Lung (tissue), 11 donors: ENCODE measurements at regions not wholly inside any gene's neighbourhood (a gene's known extent, or its start where the extent isn't known, plus 50 kb on each side); places are given as distances from the start of the nearest gene placed in this dataset.

Experiments
- ATAC-seq: fragments of 200-7000 bp; cut with Tn5 transposase; one replicate; pipeline ENCODE4 v1.9.1; 2020; ENCODE audit warnings: moderate number of reproducible peaks; ENCODE audit not compliant: insufficient read depth, low FRiP score
- DNase-seq, 3 donors: peaks; one replicate each; pipeline ENCODE4 v3.0.0-alpha.2; 2013 to 2017
- H3K27ac ChIP-seq, 2 donors: one replicate each; pipeline ENCODE4 v1.5.1; 2013; ENCODE audit warnings: mild to moderate bottlenecking in 2 of 2, moderate library complexity in 2 of 2, control low read depth in 1 of 2, inconsistent platforms in 1 of 2, low read depth in 1 of 2, low read length in 1 of 2
- H3K27me3 ChIP-seq, 3 donors: one replicate each; pipeline ENCODE4 v1.5.1; 2013; ENCODE audit warnings: low read length in 2 of 3; ENCODE audit not compliant: control insufficient read depth in 3 of 3, insufficient read depth in 3 of 3
- H3K36me3 ChIP-seq, 4 donors: one replicate each; pipeline ENCODE4 v1.5.1; 2013; ENCODE audit warnings: low read length in 4 of 4, mild to moderate bottlenecking in 1 of 4, moderate library complexity in 1 of 4; ENCODE audit not compliant: control insufficient read depth in 4 of 4, insufficient read depth in 4 of 4
- H3K4me1 ChIP-seq, 5 donors: one replicate each; pipeline ENCODE4 v1.5.1; 2013; ENCODE audit warnings: low read length in 5 of 5, mild to moderate bottlenecking in 2 of 5, moderate library complexity in 1 of 5; ENCODE audit not compliant: control insufficient read depth in 5 of 5, insufficient read depth in 5 of 5
- H3K4me3 ChIP-seq: one replicate; pipeline ENCODE4 v1.5.1; 2013; ENCODE audit warnings: mild to moderate bottlenecking, control low read depth, moderate library complexity
- H3K9ac ChIP-seq, 2 donors: one replicate each; pipeline ENCODE4 v1.5.1; 2013; ENCODE audit warnings: low read length in 2 of 2, control low read depth in 1 of 2; ENCODE audit not compliant: insufficient read depth in 1 of 2
- H3K9me3 ChIP-seq, 4 donors: one replicate each; pipeline ENCODE4 v1.5.1; 2013; ENCODE audit warnings: low read length in 3 of 4, mild to moderate bottlenecking in 1 of 4, moderate library complexity in 1 of 4; ENCODE audit not compliant: control insufficient read depth in 4 of 4, insufficient read depth in 3 of 4
- WGBS, 2 donors: extraction: QIAGEN DNeasy Blood & Tissue Kit; methylation state at CpG; one replicate each; pipeline ENCODE4 v1.1.7; 2013; 5-methylcytosine and 5-hydroxymethylcytosine counted together
- TF ChIP-seq, protein P1 (sequence below): IDR thresholded peaks from 2 replicates; pipeline ENCODE4 v1.5.1; 2012; ENCODE audit warnings: mild to moderate bottlenecking; ENCODE audit errors: control extremely low read depth, extremely low read depth
- donor health status: control.
- donor health status: control.
- donor health status: Bipolar disorder and iron deficiency.
- donor health status: healthy.
- donor health status: DM: yes; HTN: yes; CAD: no.

DNA sequence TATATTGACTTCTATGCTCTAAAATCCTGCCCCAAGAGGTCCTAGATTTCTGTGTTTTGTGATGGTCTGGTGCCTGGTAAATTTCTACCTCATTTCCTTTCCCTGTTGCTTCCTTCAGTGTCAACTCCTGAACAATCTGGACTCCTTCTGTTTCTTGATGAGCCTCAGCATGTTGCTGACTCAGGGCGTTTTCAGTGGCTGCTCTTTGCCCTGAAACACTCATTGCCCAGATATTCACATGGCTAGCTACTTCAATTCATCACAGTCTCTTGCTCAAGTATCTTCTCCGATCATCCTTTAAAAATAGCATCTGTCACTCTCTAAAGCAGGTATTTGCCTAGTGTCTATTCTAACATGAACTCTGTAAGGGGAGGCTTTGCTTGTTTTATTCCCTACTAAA lies 526.3 kb upstream of the RAG2 start:
- DNase-seq (no peak), ATAC-seq (no peak)
- TF ChIP-seq, protein P1, sequence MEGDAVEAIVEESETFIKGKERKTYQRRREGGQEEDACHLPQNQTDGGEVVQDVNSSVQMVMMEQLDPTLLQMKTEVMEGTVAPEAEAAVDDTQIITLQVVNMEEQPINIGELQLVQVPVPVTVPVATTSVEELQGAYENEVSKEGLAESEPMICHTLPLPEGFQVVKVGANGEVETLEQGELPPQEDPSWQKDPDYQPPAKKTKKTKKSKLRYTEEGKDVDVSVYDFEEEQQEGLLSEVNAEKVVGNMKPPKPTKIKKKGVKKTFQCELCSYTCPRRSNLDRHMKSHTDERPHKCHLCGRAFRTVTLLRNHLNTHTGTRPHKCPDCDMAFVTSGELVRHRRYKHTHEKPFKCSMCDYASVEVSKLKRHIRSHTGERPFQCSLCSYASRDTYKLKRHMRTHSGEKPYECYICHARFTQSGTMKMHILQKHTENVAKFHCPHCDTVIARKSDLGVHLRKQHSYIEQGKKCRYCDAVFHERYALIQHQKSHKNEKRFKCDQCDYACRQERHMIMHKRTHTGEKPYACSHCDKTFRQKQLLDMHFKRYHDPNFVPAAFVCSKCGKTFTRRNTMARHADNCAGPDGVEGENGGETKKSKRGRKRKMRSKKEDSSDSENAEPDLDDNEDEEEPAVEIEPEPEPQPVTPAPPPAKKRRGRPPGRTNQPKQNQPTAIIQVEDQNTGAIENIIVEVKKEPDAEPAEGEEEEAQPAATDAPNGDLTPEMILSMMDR, result no peak
- Histone ChIP-seq H3K36me3 (no peaks in the 10 kb centered on the region), H3K9ac (no peak overlapping the region), H3K4me3 (no peak overlapping the region), H3K27me3 (no peaks in the 10 kb centered on the region), H3K9me3 (no peaks in the 10 kb centered on the region), H3K4me1 (no peaks in the 10 kb centered on the region), H3K27ac (no peak overlapping the region)
- 71 to 74% methylated on average over 2 of the region's 2 CpGs for WGBS, 2 donors

DNA sequence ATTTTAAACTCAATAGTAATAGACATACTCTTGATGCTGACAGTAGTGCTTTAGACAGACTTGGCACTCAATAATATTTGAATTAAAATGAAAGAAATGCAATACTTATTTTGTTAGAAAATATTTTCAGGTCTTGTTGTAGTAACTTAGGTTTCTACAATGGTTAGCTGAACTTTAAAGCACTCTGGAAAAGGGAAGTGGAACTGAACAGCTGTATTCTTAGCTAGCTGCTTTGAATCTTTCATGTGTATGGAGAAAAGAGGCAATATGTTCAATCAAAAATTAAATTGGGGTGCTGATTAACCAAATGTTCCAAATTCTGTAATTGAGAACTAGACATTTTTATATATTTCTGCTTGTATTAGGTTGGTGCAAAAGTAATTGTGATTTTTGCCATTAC lies 517.9 kb upstream of the RAG2 start:
- Histone ChIP-seq H3K27ac (no peak overlapping the region), H3K36me3 (no peaks in the 10 kb centered on the region), H3K4me3 (no peak overlapping the region), H3K9ac (no peak overlapping the region), H3K27me3 (no peaks in the 10 kb centered on the region), H3K9me3 (no peaks in the 10 kb centered on the region), H3K4me1 (no peaks in the 10 kb centered on the region)
- no peak for ATAC-seq
- DNase-seq, result no peak
- TF ChIP-seq, protein P1, result no peak

DNA sequence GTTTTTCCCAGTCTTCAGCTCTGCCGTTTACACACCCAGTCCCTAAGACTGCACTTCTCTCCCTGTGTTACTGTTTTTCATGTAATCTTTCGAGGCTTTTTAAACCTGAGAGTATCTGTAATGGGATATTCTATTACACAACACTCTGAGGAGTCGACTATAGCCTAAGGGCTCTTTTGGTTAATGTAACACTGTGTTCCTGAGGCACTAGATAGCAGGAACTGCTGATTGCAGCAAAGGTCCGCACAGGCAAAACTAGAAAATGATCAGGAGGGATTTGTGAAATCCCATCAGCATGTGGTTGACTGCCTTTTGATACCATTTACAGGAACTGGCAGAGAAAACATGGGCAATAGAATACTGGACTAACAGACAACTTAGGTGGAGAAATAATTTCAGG lies 512.3 kb upstream of the RAG2 start:
- peak; percentile 16 for ATAC-seq
- peak in 2 of 3 donors; percentile 5 to 48 for DNase-seq
- H3K4me3 ChIP-seq, result no peak overlapping the region
- H3K9me3 ChIP-seq, result no peaks in the 10 kb centered on the region
- WGBS, 2 donors, result 59 to 77% methylated on average over 4 of the region's 4 CpGs
- no peaks in the 10 kb centered on the region for H3K27me3 ChIP-seq
- H3K27ac ChIP-seq, result no peak overlapping the region
- TF ChIP-seq, protein P1, result no peak
- no peaks in the 10 kb centered on the region for H3K4me1 ChIP-seq
- H3K9ac ChIP-seq, result no peak overlapping the region
- H3K36me3 ChIP-seq, result no peaks in the 10 kb centered on the region

DNA sequence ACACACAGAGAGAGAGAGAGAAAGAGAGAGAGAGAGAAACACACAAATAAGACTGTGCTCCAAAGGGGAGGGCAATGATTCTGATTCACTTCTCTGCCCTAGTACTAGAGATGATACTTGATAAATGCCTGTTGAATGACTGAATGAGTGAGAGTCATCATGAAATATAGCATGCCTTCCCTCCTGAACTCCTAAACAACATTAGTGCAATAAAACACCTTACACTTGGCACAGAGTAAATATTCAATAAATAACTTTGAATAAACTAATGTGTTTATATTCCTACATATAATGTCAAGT lies 511.2 kb upstream of the RAG2 start:
- TF ChIP-seq, protein P1, result no peak
- ATAC-seq, result no peak
- H3K9me3 ChIP-seq, result no peaks in the 10 kb centered on the region
- no peak overlapping the region for H3K27ac ChIP-seq
- no peaks in the 10 kb centered on the region for H3K4me1 ChIP-seq
- no peak overlapping the region for H3K4me3 ChIP-seq
- no peak overlapping the region for H3K9ac ChIP-seq
- DNase-seq, result no peak
- no peaks in the 10 kb centered on the region for H3K27me3 ChIP-seq
- H3K36me3 ChIP-seq, result no peaks in the 10 kb centered on the region
